ENCODE measurements at regions not wholly inside any gene's neighbourhood (a gene's known extent, or its start where the extent isn't known, plus 50 kb on each side); places are given as distances from the start of the nearest gene placed in this dataset.

DNA sequence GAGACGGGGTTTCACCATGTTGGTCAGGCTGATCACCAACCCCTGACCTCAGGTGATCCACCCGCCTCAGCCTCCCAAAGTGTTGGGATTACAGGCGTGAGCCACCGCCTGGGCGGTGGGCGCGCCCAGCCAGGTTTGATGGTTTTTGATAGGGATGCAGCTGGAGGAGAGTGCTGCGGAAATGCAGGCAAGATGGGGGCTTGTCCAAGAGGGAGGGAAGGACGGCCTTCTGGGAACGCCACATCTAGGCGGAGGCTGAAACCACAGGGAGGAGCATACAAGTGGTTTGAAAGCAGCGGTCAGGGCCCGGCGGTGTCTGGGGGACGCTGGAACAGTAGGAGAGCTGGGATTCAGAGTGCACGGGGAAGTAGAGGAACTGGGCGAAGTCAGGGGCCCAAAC, 134.6 kb downstream of the VRK1 start:
- DNase-seq = no peak

DNA sequence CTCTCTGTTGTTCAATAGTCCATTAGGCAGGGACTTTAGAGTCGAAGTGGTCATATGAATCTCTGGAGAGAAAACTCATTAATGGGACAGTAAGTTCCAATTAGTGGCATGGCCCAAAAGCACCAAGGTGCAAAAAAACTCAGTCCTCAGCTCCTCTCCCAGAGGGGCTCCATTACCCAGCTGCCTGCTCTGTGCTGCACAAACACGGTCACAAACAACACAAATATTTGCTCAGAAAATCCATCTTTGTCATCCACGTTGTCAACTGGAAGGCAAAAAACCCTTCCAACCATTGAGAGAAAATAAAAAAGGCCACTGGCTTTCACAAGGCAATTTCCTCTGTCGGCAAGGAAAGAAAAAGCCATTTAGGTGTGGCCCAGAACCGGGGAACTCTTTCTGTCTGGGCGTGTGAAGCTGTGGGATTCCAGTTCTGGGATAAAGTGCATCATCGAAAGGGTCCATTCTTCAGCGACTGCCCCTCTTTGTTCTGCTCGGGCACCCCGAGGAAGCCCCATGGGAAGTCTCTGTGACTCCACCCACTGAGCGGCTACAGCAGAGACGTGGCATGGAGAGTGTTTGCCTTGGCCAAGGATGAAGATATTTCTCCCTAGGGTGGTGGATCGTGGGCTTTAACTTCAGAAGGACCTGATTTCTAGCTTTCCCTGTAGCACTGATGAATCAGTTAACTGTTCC, 137.6 kb downstream of the VRK1 start:
- no peak for DNase-seq

DNA sequence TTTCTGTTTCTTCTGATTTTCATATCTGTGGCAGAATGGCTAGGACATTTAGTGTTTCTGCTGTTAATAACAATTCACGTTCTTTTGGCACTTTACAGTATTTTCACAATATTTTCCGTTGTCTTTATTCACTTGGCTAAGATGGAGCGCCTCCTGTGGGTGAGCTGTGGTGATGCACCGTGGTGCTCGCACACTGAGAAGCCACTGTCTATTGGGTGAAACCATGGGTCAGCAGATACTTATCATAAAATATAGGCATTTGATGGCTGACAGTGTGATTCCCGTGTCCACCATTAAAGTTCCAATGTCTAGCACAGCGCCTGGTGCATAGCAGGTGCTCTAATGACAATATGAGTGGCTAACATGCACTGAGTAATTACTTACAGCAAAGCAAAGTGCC, 141.8 kb downstream of the VRK1 start:
- DNase-seq = no peak

DNA sequence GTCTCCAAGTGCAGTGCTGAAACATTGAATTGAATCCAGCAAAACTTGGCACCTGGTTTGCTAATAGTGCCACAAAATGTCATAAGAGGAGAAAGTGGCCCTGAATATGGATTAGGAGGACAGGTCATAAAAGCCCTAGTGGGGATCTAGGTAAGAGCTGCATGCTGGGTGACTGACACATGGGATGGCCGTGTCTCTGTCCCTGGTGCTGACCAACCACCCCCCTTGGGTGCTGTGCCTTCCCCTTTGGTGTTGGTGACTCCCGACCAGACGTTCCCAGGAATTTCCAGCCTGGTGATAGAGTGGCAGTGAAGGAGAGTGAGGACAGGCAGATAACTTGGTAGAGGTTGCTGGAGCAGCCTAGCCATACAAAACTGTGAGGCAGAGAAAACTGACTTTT, 142.8 kb downstream of the VRK1 start:
- no peak for DNase-seq

DNA sequence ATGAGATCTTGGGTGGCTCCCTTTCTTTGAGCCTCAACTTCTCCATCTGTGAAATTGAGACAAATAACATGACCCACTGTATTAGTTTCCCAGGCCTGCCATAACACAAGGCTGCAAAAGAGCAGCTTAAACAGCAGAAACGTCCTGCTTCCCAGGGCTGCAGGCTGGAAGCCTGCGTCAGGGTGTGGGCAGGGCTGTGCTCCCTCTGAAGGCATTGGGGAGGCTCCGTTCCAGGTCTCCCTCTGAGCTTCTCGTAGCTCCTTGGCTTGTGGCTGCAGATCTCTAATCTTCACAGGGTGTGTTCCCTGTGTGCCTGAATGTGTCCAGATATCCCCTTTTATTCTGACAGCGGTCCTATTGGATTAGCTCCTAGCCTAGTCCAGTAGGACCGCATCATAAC, 147.1 kb downstream of the VRK1 start:
- no peak for DNase-seq

DNA sequence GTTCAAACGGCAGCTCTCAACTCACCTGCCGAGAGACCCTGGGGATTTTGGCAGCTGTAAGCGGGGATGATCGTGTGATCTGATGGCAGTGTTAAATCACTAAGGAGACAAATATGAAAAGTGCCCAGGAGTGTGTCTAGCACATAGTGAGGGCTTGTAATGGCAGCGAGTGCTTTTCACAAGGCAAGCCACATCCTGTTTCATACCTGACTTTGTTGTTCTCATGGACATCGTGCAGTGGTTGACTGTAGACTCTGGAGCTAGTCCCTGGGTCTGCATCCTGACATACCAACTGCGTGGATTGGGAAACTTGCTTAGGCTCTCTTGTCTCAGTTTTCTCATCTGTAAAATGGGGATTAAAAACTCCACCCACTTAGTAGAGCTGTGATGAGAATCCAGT, 148.5 kb downstream of the VRK1 start:
- no peak for DNase-seq

DNA sequence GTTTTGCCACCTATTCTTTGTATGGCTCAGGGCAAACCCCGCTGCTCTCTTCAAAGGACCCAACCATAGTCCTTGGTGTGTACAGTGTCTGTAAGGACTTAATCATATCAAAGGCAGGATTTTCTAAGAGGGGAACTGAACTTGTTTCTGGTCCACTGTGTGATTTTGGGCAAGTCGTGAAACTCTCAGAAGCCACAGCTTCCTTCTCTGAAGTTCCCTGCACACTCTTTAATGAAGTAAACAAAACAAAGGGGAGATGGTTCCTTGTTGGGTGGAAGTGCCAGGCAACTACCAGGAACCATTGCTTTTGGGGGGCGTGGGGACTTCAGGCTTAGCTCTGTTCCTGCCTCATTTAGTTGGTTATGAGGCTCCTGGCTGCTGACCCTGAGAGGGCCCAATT, 152.4 kb downstream of the VRK1 start:
- no peak for DNase-seq

DNA sequence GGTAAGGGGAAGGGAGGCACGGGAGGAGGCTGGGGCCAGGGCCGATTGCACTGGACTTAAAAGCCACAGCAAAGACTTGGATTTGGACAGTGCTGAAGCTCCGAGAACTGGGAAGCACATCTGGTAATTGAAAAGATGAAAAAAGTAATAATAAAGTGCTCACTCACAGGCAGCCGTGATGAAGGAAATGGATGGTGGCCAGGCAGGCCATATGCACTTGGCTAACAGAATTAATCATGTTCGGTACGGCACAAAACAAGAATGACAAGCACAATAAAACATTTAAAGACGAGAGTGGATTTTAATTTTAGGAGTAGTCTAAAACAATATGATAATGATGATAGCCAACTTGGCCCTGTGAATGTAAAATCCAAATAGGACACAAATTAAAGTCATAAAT, 154.3 kb downstream of the VRK1 start:
- no peak for DNase-seq

DNA sequence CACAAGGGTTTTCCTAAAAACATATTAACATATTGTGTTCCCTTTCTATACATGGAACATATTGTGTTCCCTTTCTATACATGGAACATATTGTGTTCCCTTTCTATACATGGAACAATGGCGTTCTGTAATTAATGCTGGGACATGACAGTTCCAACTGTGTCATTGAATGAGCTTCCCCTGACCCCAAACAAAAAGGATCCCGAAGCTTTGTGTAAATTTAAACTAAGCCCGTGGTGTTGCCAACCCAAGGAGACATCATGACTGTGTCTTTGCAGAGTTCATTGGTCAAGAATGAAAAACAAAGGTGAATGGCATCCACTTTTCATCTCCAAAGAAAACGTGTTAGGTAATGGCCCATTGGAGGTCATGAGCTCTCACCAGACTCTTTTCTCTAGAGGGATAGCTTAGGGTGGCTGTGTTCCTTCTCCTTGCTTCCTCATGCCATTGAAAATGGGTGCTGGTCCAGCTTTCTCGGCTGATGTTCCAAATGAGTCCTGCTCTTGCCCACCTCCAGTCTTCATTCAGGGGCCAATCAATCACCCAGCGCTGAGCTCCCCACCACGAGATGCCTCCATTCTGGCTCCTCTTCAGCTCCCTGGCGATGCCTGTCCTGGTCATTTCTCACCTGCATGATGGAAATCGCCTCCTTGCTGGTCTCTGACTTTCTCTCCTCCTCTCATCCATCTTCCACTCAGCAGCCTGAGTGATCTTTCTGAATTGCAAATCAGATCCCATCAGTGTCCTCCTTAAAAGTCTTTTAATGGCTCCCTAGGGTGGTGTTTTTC, 156.1 kb downstream of the VRK1 start:
- DNase-seq = no peak

DNA sequence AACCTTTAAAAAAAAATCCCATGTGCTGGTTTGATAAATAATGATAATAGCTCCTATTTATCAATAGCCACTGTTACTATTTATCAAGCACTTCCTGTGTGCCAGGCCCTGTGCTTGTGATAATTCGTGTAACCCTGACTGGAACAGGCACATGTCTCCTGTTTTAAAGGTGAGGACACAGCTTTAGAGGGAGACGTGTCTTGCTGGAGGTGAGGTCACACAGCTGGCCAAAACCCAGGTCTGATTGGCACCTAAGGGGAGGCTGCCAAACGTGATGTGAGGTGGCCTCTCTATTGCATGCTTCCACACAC, 156.6 kb downstream of the VRK1 start:
- no peak for DNase-seq

DNA sequence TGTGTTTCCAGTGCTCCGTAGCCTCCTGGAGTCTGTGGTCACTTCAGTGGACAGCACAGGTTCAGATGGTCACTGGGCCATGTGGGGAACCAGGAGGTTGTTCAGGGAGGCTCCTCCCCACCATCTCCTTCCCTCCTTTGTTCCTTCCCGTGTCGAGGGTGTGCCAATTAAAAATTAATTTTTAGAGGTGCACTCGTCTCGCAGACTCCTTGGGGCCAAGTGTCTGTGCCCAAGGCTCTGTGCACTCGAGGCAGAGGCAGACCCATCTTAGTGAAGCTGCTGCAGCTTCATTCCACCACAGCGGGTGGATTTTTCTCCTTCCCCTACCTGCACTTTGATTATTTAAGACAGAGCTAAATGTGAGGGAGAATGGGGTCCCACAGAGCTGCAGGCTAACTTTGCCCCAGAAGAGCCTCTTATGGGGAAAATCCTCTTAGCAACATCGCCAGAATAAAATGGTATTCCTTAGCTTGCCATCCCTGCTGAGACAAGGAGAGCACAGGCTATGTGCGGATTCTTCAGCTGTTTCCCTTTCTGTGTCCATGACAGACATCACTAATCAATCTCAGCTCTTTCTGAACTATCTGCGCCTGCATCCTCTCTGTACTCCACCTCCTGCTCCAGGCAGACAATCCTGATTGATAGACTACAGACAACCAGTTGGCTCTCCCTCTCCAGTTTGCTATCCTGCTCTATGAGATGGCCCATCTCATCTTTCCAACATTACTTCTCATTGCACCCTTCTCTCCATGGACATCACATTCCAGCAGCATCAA, 159.5 kb downstream of the VRK1 start:
- DNase-seq = no peak

DNA sequence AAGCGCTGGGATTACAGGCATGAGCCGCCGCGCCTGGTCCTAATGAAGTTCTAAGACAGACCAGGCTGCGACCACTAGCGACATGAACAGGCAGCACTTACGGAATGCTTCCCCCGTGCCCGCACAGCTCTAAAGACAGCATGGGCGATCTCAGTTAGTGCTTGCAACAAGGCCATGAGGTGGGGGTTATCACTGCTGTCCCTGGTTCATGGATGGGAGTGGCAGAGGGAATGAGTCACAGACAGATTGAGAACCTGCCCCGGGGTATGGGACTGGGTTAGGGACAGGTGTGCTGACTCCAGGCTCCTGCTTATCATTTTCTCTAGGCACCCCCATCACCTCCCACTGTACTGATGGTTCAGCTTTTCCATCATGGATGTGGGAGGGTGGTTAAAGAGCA, 160.9 kb downstream of the VRK1 start:
- no peak for DNase-seq

DNA sequence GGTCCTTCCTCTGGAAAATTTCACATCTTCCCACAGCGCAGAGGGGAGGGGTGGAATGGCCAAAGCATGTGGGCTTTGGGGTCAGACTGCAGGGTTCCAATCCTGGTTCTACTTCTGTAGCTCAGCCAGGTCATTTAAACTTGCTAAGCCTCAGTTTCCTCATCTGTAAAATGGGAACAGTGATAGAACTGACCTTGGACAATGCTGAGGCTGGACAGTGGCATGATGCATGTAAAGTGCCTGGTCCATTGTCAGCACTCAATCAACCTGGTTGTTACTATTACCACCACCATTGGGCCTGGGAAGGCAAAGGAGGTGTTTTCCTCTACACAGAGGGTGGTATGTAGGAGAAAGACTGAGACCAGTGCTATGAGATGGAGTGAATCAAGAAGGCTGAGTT, 162.8 kb downstream of the VRK1 start:
- no peak for DNase-seq

DNA sequence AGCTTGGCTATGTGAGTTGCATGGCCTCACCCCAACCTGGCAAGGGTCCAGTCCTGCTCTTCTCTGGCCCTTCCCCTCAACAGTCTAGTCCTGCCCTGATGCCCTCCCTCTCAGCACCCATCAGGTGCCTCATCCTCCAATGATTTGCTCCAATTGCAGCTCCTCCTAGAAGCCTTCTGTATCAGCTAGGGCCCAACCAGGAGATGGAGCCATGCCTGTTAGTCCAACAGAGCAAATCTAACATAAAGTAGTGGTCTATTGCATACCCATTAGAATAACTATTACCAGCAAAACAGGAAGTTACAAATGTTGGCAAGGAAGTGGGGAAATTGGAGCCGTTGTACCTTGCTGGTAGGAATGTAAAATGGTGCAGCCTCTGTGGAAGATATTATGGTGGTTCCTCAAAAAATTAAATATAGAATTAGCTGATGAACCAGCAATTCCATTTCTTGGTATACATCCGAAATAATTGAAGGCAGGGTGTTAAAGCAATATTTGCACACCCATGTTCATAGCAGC, 163.5 kb downstream of the VRK1 start:
- no peak for DNase-seq

DNA sequence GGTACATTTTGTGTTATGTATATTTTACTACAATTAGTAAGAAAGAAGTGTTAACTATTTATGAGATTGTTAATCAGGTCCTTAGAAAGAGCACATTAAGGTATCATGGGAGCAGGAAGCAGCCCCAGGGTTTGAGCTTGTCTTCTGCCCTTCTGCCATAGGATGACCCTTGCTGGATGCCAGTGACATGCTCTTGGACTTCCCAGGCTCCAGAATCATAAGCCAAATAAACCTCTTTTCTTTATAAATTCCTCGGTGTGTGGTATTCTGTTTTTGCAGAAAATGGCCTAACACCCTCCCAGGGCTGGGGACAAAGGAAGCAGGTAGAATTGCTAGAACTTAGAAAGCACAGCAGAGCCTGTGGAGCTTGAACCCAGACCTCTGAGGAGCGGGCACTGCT, 164.7 kb downstream of the VRK1 start:
- no peak for DNase-seq

DNA sequence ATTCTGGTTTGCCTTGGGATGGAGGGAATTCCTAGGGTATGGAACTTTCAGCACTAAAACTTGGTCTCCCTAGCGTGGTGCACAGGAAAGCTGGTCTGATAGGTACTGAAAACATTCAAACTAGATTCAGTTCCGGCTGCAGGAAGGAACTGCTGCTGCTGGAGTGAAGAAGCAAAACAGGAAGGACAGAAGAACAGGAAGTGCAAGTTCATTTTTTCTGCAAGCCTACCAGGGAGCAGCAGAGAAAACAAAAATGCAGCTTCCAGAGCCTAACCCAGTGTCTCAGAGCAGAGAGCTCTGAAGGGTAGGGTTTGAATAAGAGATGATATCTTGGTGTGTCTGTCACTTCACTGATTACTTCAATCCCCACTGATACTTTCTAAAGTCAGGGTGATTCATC, 165.2 kb downstream of the VRK1 start:
- DNase-seq = no peak

DNA sequence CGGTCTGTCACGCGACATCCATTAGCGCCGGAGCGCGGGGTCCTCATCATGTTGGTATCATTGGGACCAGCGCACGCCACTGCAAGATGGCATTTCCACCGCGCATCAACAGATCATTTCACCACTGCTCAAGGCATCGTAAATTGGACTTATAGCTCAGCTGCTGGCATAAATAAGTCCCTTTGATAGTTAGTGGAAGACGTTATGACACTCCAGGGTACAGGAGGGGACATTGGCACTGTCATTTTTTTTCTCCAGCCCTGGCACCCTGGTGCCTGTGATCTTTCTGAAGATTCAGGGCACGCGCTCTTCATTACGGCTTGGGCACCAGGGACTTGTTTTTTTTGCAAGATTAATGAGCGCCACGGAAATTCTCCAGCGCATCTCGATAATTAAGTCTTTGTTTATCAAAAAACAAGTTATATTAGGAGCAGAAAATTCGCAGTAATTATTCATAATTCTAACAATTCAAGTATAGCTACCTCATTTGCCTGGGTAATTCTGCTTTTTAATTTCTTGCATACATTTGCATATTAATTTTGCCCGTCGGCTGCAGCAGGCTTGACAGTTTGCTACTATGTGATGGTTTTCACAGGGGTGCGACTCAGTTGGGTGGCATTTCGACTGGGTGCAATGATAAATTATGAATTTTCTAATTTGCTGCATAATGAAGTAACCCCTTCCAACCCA, 167.7 kb downstream of the VRK1 start:
- DNase-seq = no peak

DNA sequence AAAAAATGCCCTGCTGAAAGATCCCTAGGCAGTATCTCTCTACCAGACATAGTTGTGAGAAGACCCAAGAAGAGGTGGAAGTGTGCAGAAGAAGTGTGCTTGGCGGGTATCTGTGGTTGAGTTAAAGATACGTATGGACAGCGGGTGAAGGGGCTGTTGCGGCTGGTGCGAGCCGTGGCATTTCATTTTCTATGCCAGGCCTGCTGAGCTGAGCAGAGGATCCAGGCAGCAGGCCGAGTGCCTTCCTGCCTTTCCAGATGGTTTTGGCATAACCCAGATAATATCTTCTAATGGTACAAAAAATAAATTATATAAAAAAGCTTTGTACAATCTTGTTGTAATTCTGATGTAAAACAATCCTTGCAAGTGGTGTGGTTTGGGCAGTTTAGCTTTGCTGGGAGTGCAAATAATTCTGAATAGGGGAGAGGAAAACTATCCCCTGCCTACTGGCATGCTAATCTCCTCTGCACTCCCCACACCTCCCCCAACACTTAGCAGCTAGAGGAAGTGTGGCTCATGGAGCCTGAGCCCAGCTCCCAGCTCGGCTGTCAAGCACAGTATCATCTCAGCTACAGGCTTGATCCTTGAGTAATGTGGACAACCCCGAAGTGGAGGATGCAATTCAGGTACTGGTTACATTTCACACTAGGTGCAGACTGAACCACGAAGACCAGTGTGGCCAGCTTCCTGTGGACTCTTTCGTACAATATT, 168.9 kb downstream of the VRK1 start:
- no peak for DNase-seq

DNA sequence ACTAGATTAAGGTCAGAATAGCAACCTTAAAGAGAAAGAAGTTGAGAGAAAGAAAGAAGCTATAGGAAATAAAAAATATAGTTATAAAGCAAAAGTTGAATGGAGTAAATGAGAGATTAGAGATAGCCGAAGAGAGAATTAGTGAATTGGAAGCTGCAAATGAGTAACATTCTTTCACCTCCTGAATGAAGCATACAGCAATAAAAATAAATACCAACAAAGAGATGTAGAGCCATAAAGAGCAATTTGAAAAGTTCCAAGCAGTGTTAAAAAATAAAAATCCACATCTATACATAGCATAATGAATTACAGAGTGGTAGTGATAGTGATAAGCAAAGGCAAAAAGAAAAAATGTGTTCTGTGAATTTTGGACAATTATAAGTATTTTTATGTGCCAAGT, 177.9 kb downstream of the VRK1 start:
- no peak for DNase-seq

DNA sequence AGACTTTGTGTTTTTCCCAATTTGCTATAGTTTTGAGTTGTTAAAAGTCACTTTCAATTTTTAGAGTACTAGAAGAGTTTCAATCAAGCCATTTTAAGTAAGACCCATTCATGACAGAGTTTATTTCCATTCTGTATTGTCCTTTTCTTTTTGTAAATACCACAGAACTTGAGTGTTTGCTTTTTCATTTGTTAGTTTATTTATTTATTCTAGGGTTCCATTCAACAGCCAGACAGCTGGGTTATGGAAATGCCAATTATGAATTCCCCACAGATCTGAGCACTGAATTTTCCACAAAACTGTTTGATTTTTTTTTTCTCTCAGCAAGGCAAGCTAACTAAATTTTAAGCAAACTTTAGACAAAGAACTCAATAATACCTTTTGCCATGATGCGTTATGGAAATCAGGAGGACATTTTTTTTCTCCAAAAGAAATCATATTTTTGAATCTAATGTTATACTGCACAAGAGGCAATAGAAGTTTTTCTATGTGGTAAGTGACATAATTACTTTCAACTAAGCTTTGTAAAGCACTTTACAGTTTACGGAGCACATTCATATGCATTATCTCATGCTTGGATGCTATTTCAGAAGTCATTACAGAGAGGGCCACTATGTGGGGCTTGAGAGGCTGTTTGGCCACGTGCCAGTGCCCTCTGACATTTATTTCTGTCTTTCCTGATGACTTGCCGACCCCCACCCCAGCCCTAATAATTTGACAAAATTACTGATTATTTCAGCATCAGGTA, 181.5 kb downstream of the VRK1 start:
- DNase-seq = peak in 1 of 2 experiments; percentile 19

DNA sequence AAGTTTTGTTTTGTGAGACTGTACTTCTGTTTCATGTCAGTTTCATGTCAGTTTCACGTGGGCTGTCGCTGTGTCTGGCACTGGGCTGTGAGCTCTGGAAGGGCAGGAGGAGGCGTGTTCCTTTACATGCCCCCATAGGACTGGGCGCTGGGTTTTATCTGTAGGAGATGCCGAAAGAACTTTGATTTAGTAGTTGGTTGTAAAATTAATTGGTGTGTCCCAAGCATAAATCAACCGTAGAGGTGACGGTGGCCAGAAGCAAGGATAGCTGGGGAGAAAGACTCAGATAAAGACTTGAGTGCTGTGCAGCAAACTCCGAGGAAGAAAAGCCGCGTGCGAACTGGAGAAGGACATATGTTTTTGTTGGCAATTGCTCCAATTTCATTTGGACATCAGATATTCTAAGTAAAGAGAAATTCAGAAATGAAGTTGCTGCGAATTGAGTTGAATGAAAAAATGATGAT, 182.5 kb downstream of the VRK1 start:
- DNase-seq = peak; percentile 22 to 36

DNA sequence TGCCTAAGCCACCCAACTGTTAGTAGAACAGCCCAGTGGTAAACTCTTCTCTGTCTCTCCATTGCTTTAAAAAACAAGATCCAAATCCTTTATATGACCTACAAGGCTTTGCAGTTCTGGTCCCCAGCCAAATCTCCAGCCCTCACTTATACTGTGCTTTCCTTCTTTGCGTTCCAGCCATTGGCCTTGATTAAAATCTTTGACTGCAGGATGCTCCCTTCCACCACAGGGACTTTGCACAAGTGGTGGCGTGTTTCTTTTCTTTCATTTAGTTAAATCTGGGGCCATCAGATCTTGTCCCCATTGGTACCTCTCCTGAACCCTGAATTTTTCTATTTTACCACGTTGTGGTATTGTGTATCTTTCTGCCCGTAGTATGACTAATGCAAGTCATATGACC, 183.7 kb downstream of the VRK1 start:
- DNase-seq = no peak

Data from SHP77 (cell line).